Kidney (tissue), 13 donors: ENCODE measurements at regions not wholly inside any gene's neighbourhood (a gene's known extent, or its start where the extent isn't known, plus 50 kb on each side); places are given as distances from the start of the nearest gene placed in this dataset.

Experiments used
- DNase-seq, 5 donors: peaks; one replicate each; pipeline ENCODE4 v3.0.0-alpha.2; 2013 to 2020
- FAIRE-seq: peaks from 2 replicates; lab custom pipeline; 2012; peaks lifted over from hg19 to GRCh38; lab: Jason Lieb, UNC
- H3K27ac ChIP-seq, 2 donors: one replicate each; pipeline ENCODE4 v1.7.0; 2013; ENCODE audit warnings: low read depth in 2 of 2, low read length in 2 of 2, inconsistent platforms in 1 of 2
- H3K27me3 ChIP-seq: one replicate; pipeline ENCODE4 v1.7.1; 2013; ENCODE audit warnings: low read length, inconsistent platforms; ENCODE audit not compliant: control insufficient read depth, insufficient read depth
- H3K36me3 ChIP-seq, 3 donors: one replicate each; pipeline versions ENCODE4 v1.7.0 to v1.7.1; 2013; ENCODE audit warnings: low read length in 3 of 3, control low read depth in 1 of 3, inconsistent platforms in 1 of 3; ENCODE audit not compliant: insufficient read depth in 3 of 3, control insufficient read depth in 2 of 3
- H3K4me1 ChIP-seq, 3 donors: one replicate each; pipeline versions ENCODE4 v1.7.0 to v1.7.1; 2013; ENCODE audit warnings: low read length in 3 of 3, inconsistent platforms in 1 of 3, low read depth in 1 of 3; ENCODE audit not compliant: control insufficient read depth in 2 of 3, insufficient read depth in 2 of 3
- H3K4me3 ChIP-seq, 3 donors: one replicate each; pipeline versions ENCODE4 v1.7.0 to v1.8.1; 2013; ENCODE audit warnings: low read length in 3 of 3, control low read depth in 1 of 3, inconsistent platforms in 1 of 3
- H3K9ac ChIP-seq, 3 donors: one replicate each; pipeline versions ENCODE4 v1.7.0 to v1.7.1; 2013; ENCODE audit warnings: low read length in 3 of 3, control low read depth in 1 of 3, inconsistent platforms in 1 of 3
- H3K9me3 ChIP-seq, 3 donors: one replicate each; pipeline versions ENCODE4 v1.7.0 to v1.7.1; 2013; ENCODE audit warnings: low read length in 3 of 3, control low read depth in 1 of 3, inconsistent platforms in 1 of 3; ENCODE audit not compliant: control insufficient read depth in 2 of 3, insufficient read depth in 1 of 3
- CTCF ChIP-seq: IDR thresholded peaks from 3 replicates; pipeline ENCODE4 v1.5.1; 2012; ENCODE audit warnings: mild to moderate bottlenecking, moderate library complexity, borderline replicate concordance; ENCODE audit not compliant: insufficient read depth; ENCODE audit errors: extremely low read depth
- intact Hi-C: fragments of 100-400 bp; cut with DNase I; formaldehyde crosslinking; loops from one replicate; pipeline ENCODE4 v1.11.1; 2022
- donor health status: control.
- donor health status: control.
- donor health status: control.
- donor health status: control.
- donor health status: control.
- donor health status: DM: yes; HTN: yes; CAD: no.
- donor health status: Normal renal cell carcinoma (clear cell type).

- FAIRE-seq = no peak
- Histone ChIP-seq H3K4me1 (no peaks in the 10 kb centered on the region), H3K27me3 (no peaks in the 10 kb centered on the region), H3K9me3 (no peaks in the 10 kb centered on the region), H3K27ac (no peak overlapping the region), H3K9ac (no peak overlapping the region), H3K36me3 (no peaks in the 10 kb centered on the region), H3K4me3 (no peak overlapping the region)
- no peak for DNase-seq
- intact Hi-C loops = no loop called here
- no peak for TF ChIP-seq CTCF
These were observed 54.0 kb upstream of the ABHD2 start for GRCh38 chr15:89034305-89034704.

- Histone ChIP-seq H3K4me3 (no peak overlapping the region), H3K36me3 (no peaks in the 10 kb centered on the region), H3K9me3 (no peaks in the 10 kb centered on the region), H3K27ac (no peak overlapping the region), H3K9ac (no peak overlapping the region), H3K4me1 (no peaks in the 10 kb centered on the region), H3K27me3 (no peaks in the 10 kb centered on the region)
- no peak for TF ChIP-seq CTCF
- DNase-seq (no peak), FAIRE-seq (no peak)
- intact Hi-C loops = no loop called here
These were observed 53.1 kb upstream of the ABHD2 start for GRCh38 chr15:89035150-89035549.

GRCh38 chr15:89035658-89036057, 52.6 kb upstream of the ABHD2 start:
- no peak overlapping the region for H3K9ac ChIP-seq
- TF ChIP-seq CTCF = no peak
- H3K4me3 ChIP-seq = no peak overlapping the region
- no peak overlapping the region for H3K27ac ChIP-seq
- intact Hi-C loops = no loop called here
- no peaks in the 10 kb centered on the region for H3K4me1 ChIP-seq
- no peak for DNase-seq
- FAIRE-seq = no peak
- no peaks in the 10 kb centered on the region for H3K27me3 ChIP-seq
- no peaks in the 10 kb centered on the region for H3K36me3 ChIP-seq
- no peaks in the 10 kb centered on the region for H3K9me3 ChIP-seq

- Histone ChIP-seq H3K4me3 (no peak overlapping the region), H3K36me3 (no peaks in the 10 kb centered on the region), H3K27me3 (no peaks in the 10 kb centered on the region), H3K27ac (no peak overlapping the region), H3K9ac (no peak overlapping the region), H3K4me1 (no peaks in the 10 kb centered on the region), H3K9me3 (no peaks in the 10 kb centered on the region)
- TF ChIP-seq CTCF = no peak
- no peak for DNase-seq
- FAIRE-seq = no peak
- intact Hi-C loops = no loop called here
These were observed 50.1 kb upstream of the ABHD2 start for GRCh38 chr15:89038146-89038545.
